ENCODE measurements at regions not wholly inside any gene's neighbourhood (a gene's known extent, or its start where the extent isn't known, plus 50 kb on each side); places are given as distances from the start of the nearest gene placed in this dataset.

DNA sequence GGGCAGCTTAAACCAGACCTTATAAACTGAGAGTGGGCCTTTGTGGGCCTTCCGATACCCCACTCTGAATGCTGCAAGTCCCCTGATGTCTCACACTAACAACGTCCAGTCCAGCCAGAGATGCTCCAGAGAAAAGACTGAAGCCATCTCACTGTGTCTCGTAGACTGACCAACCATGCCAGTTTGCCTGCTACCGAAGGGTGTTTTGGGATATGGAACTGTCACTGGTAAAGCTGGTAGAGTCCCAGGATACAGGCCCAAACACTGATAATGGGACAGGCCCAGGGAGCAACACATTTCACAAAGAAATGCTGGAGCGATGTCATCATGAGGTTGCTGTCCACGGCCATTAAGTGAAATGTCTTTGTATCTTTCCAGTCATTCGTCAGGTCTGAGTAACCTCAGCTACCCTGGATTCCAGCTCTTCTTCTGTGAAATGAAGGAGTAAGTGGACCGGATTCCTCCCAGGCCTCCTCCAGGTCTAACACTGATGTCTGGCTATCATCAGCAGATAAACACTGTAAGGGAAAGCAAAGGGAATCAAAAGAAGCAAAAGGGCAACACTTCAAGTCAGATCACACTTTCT, 81.6 kb downstream of the SLC5A7 start:
- no peaks in the 10 kb centered on the region for H3K27me3 ChIP-seq (ENCODE audit: low read length)
- no peaks in the 10 kb centered on the region for H3K9me2 ChIP-seq (replicated peaks; ENCODE audit: insufficient read depth, low read length)
- TF ChIP-seq EZH2phosphoT487 (conservative IDR thresholded peaks at IDR 0.05; ENCODE audit: low read length) = no peak
- TF ChIP-seq, protein P1, sequence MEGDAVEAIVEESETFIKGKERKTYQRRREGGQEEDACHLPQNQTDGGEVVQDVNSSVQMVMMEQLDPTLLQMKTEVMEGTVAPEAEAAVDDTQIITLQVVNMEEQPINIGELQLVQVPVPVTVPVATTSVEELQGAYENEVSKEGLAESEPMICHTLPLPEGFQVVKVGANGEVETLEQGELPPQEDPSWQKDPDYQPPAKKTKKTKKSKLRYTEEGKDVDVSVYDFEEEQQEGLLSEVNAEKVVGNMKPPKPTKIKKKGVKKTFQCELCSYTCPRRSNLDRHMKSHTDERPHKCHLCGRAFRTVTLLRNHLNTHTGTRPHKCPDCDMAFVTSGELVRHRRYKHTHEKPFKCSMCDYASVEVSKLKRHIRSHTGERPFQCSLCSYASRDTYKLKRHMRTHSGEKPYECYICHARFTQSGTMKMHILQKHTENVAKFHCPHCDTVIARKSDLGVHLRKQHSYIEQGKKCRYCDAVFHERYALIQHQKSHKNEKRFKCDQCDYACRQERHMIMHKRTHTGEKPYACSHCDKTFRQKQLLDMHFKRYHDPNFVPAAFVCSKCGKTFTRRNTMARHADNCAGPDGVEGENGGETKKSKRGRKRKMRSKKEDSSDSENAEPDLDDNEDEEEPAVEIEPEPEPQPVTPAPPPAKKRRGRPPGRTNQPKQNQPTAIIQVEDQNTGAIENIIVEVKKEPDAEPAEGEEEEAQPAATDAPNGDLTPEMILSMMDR (IDR thresholded peaks at IDR 0.05; ENCODE audit: insufficient read depth, low read length, poor library complexity, severe bottlenecking) = no peak
- no peak overlapping the region for H3K4me2 ChIP-seq (ENCODE audit: low read depth, low read length, poor library complexity, severe bottlenecking)
- H3K27ac ChIP-seq (ENCODE audit: low read depth, low read length) = no peak overlapping the region
- H3K79me2 ChIP-seq (ENCODE audit: insufficient read depth, low read length) = no peaks in the 10 kb centered on the region
- no peak overlapping the region for H3K4me3 ChIP-seq (ENCODE audit: insufficient read depth, low read length, poor library complexity, severe bottlenecking)
- H3K36me3 ChIP-seq (ENCODE audit: low read length) = no peaks in the 10 kb centered on the region
- no peak overlapping the region for H2AFZ ChIP-seq (ENCODE audit: low read depth, low read length, severe bottlenecking)
- no peaks in the 10 kb centered on the region for H4K20me1 ChIP-seq (ENCODE audit: low read depth, low read length)
- H3K9me3 ChIP-seq (ENCODE audit: insufficient read depth, low read length) = no peaks in the 10 kb centered on the region
- no peak overlapping the region for H3K9ac ChIP-seq (ENCODE audit: low read length)
- no peaks in the 10 kb centered on the region for H3F3A ChIP-seq (ENCODE audit: insufficient read depth)

DNA sequence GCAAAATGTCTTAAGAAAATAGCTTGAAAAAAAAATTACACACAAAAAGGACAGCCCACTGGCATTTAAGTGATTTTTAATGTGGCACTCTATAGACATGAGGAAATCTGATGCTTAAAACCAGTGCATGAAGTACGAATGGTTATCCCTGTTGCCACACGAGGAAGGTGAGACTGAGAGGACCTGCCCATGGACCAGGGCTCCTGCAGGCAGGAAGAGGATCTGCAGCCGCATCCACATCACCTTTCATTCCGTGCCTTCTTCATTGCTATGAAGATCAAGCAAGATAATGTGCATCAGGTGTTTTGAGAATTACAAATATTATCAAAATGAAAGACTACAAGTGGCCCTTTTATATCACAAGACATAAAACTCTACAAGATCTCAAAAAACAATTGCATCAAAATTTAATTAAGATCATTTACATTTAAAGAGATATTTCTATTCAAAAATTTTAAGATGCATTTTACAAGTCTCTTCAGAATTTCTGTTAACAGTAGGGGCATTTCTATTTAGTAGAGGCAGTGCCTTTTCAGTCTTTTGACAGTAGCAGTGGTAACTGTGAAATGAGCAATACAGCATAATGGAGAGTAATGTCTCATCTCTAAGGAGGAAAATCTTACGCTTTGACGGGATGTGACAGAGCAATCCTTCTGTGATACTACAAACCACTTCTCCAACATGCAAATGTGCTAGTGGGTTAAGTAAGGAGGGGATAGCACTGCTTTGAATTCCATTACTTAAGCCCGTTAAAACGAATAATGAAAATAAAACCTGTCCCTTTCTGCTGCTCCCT, 83.4 kb downstream of the SLC5A7 start:
- H3K27ac ChIP-seq (ENCODE audit: low read depth, low read length) = no peak overlapping the region
- no peaks in the 10 kb centered on the region for H3F3A ChIP-seq (ENCODE audit: insufficient read depth)
- no peaks in the 10 kb centered on the region for H3K9me2 ChIP-seq (replicated peaks; ENCODE audit: insufficient read depth, low read length)
- H2AFZ ChIP-seq (ENCODE audit: low read depth, low read length, severe bottlenecking) = no peak overlapping the region
- no peaks in the 10 kb centered on the region for H3K36me3 ChIP-seq (ENCODE audit: low read length)
- TF ChIP-seq EZH2phosphoT487 (conservative IDR thresholded peaks at IDR 0.05; ENCODE audit: low read length) = no peak
- TF ChIP-seq, protein P1 (IDR thresholded peaks at IDR 0.05; ENCODE audit: insufficient read depth, low read length, poor library complexity, severe bottlenecking) = no peak
- H4K20me1 ChIP-seq (ENCODE audit: low read depth, low read length) = no peaks in the 10 kb centered on the region
- no peak overlapping the region for H3K9ac ChIP-seq (ENCODE audit: low read length)
- no peaks in the 10 kb centered on the region for H3K27me3 ChIP-seq (ENCODE audit: low read length)
- H3K4me3 ChIP-seq (ENCODE audit: insufficient read depth, low read length, poor library complexity, severe bottlenecking) = no peak overlapping the region
- H3K9me3 ChIP-seq (ENCODE audit: insufficient read depth, low read length) = no peaks in the 10 kb centered on the region
- H3K4me2 ChIP-seq (ENCODE audit: low read depth, low read length, poor library complexity, severe bottlenecking) = no peak overlapping the region
- H3K79me2 ChIP-seq (ENCODE audit: insufficient read depth, low read length) = no peaks in the 10 kb centered on the region

DNA sequence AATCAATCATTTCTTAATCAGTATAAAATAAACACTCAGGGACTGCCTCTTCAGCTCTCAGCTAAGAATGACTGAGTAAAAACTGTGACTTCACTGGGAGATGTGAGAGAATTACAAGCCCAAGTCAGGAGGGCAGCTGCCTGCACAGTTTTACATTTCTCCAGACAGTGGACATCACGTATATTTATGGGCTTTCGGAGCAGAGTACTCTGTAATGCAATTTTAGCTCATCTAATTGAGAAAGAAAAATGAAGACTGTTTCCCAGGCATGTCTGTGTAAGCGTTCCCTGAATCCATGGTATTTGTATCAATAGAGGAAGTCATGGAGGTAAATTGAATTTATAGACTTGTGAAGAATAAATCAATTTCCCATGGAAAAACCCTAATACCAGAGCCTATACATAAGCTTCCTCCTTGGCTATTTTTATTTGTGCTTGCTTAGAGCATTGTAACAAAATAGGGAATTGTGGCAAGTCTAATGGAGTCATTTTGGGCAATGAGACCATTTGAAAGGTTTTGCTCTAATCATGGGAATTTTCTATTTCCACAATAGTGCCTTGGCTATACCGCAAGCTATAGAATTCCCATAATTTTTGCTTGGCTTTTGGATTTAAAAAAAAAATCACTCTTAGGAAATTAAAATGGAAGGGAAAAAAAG, 87.2 kb downstream of the SLC5A7 start:
- Histone ChIP-seq H3K9ac (ENCODE audit: low read length) (no peak overlapping the region), H3F3A (ENCODE audit: insufficient read depth) (no peaks in the 10 kb centered on the region), H3K9me3 (ENCODE audit: insufficient read depth, low read length) (no peaks in the 10 kb centered on the region), H3K27ac (ENCODE audit: low read depth, low read length) (no peak overlapping the region), H2AFZ (ENCODE audit: low read depth, low read length, severe bottlenecking) (no peak overlapping the region), H3K4me2 (ENCODE audit: low read depth, low read length, poor library complexity, severe bottlenecking) (no peak overlapping the region), H3K79me2 (ENCODE audit: insufficient read depth, low read length) (no peaks in the 10 kb centered on the region), H3K36me3 (ENCODE audit: low read length) (no peaks in the 10 kb centered on the region), H3K9me2 (replicated peaks; ENCODE audit: insufficient read depth, low read length) (no peaks in the 10 kb centered on the region), H3K27me3 (ENCODE audit: low read length) (no peaks in the 10 kb centered on the region), H3K4me3 (ENCODE audit: insufficient read depth, low read length, poor library complexity, severe bottlenecking) (no peak overlapping the region), H4K20me1 (ENCODE audit: low read depth, low read length) (no peaks in the 10 kb centered on the region)
- no peak for TF ChIP-seq EZH2phosphoT487 (conservative IDR thresholded peaks at IDR 0.05; ENCODE audit: low read length)
- TF ChIP-seq, protein P1 (IDR thresholded peaks at IDR 0.05; ENCODE audit: insufficient read depth, low read length, poor library complexity, severe bottlenecking) = no peak

All from SU-DHL-6 (cell line).